ENCODE measurements at regions not wholly inside any gene's neighbourhood (a gene's known extent, or its start where the extent isn't known, plus 50 kb on each side); places are given as distances from the start of the nearest gene placed in this dataset.
"Not testable (repeated sequence)": the region's sequence is repeated elsewhere in the genome, so short reads cannot be mapped to it uniquely, and the experiment has no call there.

DNA sequence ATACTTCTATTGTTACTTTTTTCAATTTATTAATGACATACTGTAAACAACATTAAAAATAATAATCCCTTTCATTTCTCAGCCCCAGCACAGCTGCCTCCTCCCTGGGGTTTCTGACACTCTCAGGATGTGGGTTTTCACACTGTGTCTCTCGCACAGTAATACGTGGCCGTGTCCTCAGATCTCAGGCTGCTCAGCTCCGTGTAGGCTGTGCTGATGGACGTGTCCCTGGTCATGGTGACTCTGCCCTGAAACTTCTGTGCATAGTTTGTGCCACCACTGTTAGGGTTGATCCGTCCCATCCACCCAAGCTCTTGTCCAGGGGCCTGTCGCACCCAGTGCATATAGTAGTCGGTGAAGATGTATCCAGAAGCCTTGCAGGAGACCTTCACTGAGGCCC lies 159.9 kb downstream of the POTEB start:
- not testable (repeated sequence) for DNase-seq (ENCODE audit: low spot score)

DNA sequence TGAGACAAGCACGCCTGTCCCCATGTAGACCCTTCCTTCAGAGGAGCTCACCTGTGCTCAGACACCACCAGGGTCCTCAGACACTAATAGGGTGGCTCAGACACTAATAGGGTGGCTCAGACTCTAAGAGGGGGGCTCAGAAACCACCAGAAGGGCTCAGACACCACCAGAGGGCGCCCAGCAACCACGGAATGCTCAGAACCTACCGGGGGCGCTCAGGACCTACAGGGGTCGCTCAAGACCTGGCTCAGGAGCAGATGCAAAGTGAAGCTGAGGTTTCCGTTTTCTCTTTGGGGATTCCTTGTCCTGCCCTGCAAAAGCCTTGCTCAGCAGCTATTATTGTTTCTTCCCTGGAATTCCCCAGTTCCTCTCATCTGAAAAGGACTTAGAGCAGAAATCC lies 172.1 kb downstream of the POTEB start:
- not testable (repeated sequence) for DNase-seq (ENCODE audit: low spot score)

DNA sequence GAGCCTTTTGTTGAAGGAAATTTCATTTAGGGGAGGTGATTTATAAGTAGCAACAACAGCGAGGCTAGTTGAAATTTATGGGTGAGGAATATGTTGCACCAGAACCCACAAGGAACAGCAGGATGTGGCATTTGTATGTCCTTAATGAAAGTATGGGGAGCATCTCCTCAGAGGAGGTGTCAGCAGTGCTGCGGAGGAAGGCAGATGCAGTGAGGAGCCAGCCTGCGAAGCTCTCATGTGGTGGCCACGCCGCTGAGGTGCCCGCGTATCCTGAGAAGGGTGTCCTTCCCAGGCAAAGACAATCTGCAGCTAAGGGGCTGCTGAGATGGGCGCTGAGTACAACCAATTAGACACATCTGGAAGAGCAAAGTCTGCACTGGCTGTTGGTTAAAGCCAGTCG lies 178.9 kb downstream of the POTEB start:
- not testable (repeated sequence) for DNase-seq (ENCODE audit: low spot score)

DNA sequence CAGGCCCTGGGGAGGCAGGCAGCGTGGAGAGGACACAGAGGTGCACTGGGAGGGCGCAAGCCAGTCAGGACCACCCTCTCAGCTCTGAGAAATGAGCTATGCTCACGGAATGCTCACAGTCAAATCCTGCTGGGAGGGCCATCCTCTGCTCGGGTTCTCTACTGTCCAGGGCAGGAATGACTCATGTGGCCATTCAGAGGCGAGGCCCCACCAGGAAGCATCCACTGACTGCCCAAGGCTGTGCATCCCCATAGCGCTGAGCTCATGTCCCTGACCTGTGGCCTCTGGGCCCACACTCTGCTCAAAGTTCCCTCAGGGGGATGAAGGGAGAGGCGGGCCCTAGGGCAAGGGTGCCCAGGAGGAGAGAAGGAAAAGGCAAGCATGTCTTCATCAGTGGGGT lies 182.4 kb downstream of the POTEB start:
- not testable (repeated sequence) for DNase-seq (ENCODE audit: low spot score)

DNA sequence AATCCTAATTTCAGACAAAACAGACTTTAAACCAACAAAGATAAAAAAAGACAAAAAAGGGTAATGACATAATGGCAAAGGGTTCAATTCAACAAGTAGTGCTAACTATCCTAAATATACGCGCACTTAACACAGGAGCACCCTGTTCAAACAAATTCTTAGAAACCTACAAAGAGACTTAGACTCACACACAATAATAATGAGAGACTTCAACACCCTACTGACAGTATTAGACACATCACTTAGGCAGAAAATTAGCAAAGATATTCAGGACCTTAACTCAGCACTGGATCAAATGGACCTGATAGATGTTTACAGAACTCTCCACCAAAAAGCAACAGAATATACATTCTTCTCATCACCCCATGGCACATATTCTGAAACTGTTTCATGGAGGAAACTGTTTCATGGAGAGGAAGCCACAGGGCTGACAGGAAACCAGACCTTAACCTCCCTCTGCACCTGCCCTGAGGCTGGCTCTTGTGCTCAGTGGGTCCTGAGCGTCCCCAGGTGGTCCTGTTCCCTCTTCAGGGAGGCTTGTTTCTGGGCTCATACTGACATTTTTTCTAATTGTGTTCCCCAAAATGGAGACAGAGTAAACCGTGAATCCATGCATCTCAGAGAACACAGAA lies 184.9 kb downstream of the POTEB start:
- not testable (repeated sequence) for DNase-seq (ENCODE audit: low spot score)

DNA sequence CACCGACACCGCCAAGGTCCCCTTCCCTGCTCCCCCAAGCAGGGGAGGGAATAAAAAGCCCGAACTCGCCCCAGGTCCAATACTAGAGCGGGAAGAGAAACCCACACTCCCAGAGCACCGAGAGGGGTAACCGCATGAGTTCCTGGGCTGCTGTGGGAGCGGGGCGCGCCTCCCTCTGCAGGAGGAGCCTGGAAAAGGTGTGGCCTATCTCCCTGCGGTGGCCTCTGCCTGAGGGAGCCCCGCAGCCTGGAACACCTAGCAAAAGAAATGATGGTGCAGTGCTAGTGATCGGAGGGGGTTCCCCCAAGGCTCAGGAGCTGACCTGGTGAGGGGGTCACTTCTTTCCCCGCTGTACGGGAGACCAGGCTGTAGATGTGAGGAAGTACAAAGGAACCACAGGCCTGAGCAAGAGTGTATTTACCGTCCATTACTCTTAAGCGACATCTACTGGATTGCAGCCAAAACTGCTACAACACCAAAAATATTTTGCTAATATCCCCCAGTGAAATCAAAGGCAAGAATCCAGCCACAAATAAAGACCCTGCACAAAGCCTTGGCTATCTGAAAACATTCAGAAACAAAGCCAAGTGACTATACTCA lies 216.6 kb upstream of the POTEB3 start:
- not testable (repeated sequence) for DNase-seq (ENCODE audit: low spot score)

DNA sequence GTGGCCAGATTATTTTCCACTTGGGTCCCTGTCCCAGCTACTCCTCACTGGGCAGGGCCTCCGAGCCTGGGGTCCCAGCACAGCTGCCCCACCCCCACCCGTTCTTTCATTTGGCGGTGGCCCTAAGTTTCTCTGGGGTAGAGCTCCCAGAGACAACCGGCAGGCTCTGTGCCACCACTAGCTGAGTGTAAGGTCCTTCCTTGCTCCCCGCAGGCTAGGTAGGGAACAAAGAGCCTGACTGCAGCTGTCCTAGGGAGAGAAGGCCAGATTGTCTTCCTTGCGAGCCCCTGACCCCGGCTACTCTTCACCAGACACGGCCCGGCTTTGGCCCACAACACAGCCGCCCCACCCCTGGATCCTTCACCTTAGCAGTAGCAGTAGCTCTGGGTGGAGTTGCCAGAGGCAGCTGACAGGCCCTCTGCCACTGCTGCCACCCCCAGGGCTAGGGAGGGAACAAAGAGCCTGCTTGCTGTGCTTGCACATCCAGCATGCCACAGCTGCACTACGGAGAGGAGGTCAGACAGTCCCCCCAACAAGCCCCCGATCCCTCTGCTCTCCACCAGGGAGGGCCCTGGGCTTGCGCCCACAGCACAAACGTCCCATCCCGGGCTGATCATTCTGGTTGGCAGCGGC lies 215.9 kb upstream of the POTEB3 start:
- not testable (repeated sequence) for DNase-seq (ENCODE audit: low spot score)

DNA sequence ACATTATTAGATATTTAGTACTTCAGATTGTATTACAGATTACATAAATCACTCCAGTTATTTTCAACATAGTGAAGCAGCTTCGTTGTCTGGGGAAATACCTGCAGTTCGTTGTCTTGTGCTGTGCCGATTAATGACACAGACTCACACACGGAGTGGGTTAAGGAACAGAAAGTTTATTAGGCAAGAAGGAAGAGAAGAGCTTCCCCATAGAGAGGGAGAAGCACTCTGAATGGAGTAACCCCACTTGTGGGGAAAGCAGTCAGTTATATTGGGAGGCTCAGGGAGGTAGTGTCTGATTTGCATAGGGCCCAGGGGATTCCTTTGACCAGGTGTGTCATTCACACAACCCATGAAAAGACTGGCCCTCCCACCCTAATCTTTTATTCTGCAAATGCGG lies 213.4 kb upstream of the POTEB3 start:
- DNase-seq (ENCODE audit: low spot score): not testable (repeated sequence)

DNA sequence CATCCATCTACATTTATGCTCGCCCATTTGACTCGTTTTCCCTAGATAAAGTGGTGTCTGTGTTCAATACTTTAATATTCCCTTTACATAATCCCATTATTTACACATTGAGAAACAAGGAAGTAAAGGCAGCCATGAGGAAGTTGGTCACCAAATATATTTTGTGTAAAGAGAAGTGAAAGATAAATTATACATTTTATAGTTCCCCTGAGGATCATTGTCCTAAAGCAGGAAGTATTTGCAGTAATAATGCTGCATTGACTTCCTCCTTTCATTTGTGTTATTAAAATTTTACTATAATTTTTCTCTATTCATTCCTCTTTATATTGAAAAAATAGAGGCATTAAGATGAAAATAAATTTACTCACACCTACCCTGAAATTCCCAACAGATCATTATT lies 198.5 kb upstream of the POTEB3 start:
- DNase-seq (ENCODE audit: low spot score): not testable (repeated sequence)

DNA sequence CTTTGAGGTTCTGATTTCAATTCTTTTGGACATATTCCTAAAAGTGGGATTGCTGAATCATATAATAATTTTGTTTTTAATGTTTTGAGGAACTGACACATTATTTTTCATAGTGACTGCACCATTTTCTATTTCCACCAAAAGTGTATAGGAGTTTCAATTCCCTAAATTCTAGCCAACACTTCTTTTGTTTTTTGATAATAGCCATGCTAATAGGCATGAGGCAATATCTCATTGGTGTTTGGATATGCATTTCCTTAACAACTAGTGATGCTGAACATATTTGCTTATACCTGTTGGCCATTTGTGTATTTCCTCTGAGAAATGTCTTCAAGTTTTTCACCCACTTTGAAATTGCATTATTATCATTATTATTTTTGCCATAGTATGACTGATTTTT lies 186.4 kb upstream of the POTEB3 start:
- not testable (repeated sequence) for DNase-seq (ENCODE audit: low spot score)

DNA sequence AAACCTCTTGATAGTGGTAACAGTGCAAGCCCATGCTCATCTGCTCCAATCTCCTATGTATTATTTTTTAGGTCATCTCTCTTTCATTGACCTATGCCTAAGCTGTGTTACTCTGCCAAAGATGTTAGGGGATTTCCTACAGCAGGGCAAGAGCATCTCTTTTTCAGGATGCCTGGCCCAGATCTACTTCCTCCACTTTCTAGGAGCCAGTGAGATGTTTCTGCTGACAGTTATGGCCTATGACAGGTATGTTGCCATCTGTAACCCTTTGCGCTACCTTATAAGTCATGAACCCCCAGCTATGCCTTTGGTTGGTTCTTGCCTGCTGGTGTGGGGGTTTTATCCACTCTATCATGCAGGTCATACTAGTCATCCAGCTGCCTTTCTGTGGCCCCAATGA lies 168.9 kb upstream of the POTEB3 start:
- not testable (repeated sequence) for DNase-seq (ENCODE audit: low spot score)

DNA sequence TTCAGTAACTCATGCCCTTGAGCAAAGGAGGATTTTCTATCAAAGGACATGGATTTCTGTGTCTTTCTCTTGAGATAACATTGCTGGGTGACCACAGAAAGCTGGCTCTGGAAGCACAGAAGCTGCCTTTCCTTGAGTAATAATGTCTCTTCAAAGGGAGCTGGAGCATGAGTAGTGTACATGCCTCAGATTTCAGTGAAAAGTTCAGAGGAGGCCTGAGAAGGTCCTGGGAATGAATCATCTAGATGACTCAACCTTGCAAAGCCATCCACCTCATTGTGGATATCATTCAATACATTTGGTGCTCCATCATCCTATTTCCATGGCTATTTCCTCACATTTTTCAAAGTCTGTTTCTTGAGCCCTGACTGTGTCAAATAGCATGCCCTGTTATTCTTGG lies 125.1 kb upstream of the POTEB3 start:
- not testable (repeated sequence) for DNase-seq (ENCODE audit: low spot score)

DNA sequence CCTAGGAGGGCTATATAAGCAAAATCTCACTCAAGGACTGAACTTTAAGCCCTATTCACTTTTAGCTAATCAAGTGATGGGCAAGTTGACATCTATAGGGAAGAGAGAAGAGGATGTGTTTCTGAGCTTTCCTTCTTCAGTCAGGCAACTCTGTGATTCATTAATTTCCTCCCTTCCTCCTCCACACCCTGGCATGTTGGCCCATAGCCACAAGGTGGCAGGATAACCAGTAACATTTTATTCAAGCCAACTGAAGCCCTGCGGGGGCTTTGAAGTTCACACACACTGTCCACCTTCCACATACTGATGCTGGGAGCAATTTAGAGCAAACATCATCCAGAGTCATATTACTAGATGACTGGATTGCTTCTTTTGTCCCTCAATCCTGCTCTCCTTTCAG lies 111.5 kb upstream of the POTEB3 start:
- not testable (repeated sequence) for DNase-seq (ENCODE audit: low spot score)

DNA sequence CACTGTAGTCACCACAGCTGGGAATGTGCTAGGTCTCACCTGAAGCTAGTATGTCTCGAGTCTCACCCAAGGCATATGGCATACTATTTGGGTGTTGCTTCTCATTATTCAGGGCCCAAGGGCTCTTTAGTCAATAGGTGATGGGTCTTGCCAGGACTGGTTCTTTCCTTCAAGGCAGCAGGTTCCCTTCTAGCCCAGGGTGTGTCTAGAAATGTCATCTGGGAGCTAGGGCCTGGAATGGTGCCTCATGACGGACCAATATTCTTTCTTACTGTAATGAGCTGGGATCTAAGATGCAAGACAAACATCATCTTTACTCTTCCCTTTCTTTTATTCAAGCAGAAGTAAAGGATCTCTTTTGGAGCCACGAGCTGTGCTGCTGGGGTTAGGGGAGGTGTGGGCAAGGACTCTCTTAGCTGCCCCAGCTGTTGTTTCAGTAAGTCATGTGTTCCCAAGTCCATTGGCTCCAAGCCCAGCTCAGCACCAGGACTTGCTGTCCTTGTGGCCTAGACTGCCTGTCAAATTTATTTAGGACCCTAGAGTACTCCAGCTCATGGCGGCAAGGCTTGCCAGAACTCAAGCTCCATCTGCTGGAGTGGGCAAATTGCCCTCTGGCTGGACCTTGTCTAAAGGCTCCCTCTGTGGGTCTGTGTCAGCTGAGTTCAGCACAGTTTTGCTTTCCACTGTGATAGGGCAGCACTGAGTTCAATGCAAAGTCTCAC lies 106.0 kb upstream of the POTEB3 start:
- DNase-seq (ENCODE audit: low spot score): peak; percentile 21

DNA sequence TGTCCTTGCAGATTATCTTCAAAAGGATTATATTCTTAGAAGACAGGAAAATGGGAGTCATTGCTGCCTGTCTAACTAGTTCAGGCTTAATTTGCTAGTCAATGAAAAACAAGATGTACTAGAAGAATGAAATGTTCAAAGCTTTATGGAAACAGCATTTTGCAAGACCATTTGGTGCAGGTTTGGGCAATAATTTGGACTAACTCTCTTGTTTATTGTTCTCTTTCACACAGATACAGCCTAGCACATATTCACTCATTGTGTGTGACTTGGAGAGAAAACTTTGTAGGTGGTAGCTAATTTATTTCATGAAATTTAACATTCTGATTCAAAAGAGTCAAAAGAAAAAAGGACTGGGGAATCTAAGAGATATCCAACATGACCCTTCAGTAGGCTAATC lies 92.5 kb upstream of the POTEB3 start:
- not testable (repeated sequence) for DNase-seq (ENCODE audit: low spot score)

DNA sequence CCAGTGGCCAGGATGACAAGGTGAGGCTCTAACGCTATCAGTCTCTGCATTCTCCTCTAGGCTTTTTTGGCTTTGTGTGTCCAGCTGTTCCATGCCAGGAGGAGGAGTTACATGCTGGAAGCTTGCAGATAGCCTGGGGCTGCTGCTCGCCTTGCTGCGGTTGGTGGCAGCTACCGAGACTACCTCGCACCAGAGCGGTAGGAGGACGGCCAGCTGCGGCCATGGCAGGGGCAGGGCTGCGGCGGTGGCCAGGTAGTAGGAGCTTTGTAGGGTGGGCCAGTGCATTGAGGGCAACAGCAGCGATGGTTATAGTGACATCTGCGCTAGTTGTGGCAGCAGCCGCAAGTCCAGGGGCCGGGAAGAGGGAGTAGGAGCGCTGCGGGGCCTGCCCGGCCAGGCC lies 75.9 kb upstream of the POTEB3 start:
- DNase-seq (ENCODE audit: low spot score): not testable (repeated sequence)

DNA sequence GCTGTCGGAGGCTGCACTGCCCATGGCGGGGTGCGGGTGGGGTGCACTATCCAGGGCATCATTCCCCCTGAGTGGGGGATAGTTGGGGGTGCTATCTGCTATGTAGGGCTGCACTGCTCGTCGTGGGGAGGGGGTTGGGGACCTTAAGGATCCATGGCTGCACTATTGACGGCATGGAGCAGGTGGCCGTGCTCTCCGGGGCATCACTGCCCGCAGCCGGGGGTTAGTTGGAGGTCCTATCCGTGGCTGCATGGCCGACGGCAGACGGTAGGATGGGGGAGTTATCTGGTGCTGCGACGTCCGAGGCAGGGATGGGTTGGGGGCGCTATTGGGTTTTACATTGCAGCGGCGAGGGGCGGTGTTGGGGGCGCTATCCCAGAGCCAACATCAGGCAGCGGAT lies 75.0 kb upstream of the POTEB3 start:
- not testable (repeated sequence) for DNase-seq (ENCODE audit: low spot score)

DNA sequence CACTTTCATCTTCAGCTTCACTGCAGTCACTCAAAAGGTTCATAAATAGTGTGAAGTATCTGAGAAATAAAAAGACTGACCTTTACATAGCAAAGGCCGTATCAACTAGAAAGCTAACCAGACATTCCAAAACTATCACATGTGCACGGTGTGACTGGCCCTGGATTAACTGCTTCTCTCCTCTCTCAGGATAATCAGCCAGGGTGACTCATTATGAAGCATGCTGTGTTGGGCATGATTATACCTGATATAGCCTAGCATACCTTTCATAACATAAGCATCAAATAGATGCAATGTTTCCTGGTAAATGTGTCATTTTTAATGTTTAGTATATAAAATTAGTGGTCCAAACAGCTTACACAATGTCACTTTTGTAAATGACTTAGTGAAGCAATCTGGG lies 62.7 kb upstream of the POTEB3 start:
- DNase-seq (ENCODE audit: low spot score): not testable (repeated sequence)

Data from cerebellar cortex (tissue), 1 donor.